WTC11 (cell line): ENCODE measurements at regions not wholly inside any gene's neighbourhood (a gene's known extent, or its start where the extent isn't known, plus 50 kb on each side); places are given as distances from the start of the nearest gene placed in this dataset.

ENCODE experiments used
- GRHL2 ChIP-seq: fragments of 250-450 bp; sonication (Bioruptor Pico); IDR thresholded peaks from 2 replicates; pipeline ENCODE4 v1.8.0; 2022; ENCODE audit warnings: mild to moderate bottlenecking, moderate library complexity; ENCODE audit not compliant: insufficient replicate concordance, severe bottlenecking
- JUN ChIP-seq: sonication (generic); formaldehyde crosslinking; IDR thresholded peaks from 2 replicates; pipeline ENCODE4 v1.8.0; 2023; ENCODE audit warnings: mild to moderate bottlenecking, missing genetic modification reagents
- NFATC4 ChIP-seq: fragments of 250-450 bp; sonication (Bioruptor Pico); IDR thresholded peaks from 2 replicates; pipeline ENCODE4 v1.9.0; 2021; ENCODE audit warnings: mild to moderate bottlenecking
- NFYB ChIP-seq: sonication (generic); formaldehyde crosslinking; conservative IDR thresholded peaks from 2 replicates; pipeline ENCODE4 v1.8.0; 2022; ENCODE audit warnings: low read depth, missing genetic modification reagents
- NR3C1 ChIP-seq: sonication (generic); formaldehyde crosslinking; conservative IDR thresholded peaks from 2 replicates; pipeline ENCODE4 v1.8.1; 2023; ENCODE audit warnings: low read depth, mild to moderate bottlenecking, missing genetic modification reagents
- TF ChIP-seq, protein P1 (sequence below): fragments of 200-600 bp; IDR thresholded peaks from 2 replicates; pipeline ENCODE4 v1.8.0; 2022; ENCODE audit warnings: antibody characterized with exemption

DNA sequence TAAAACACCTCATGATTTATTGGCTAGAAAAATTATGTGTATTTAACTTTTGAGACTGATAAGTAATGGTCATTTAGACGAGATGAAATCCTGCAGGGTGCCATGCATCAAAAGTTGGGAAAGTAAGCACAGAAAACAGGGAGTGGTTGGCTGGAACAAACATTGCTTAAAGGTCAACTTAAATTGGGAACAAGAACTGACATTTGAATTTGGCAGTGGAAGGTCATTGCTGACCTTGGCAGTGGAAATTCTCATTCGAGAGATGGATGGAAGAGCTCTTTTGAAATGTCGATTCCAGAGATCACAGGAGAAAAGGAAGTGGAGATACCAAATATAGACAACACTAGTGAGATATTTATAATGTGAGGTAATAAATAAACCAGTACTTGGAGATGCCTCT, 572.8 kb downstream of the TRAM1L1 start:
- TF ChIP-seq GRHL2 (CRISPR knock-in tag) (no peak), NFATC4 (CRISPR knock-in tag) (no peak), JUN (CRISPR knock-in tag) (no peak), NFYB (CRISPR knock-in tag) (no peak), NR3C1 (CRISPR knock-in tag) (no peak)
- TF ChIP-seq, protein P1, sequence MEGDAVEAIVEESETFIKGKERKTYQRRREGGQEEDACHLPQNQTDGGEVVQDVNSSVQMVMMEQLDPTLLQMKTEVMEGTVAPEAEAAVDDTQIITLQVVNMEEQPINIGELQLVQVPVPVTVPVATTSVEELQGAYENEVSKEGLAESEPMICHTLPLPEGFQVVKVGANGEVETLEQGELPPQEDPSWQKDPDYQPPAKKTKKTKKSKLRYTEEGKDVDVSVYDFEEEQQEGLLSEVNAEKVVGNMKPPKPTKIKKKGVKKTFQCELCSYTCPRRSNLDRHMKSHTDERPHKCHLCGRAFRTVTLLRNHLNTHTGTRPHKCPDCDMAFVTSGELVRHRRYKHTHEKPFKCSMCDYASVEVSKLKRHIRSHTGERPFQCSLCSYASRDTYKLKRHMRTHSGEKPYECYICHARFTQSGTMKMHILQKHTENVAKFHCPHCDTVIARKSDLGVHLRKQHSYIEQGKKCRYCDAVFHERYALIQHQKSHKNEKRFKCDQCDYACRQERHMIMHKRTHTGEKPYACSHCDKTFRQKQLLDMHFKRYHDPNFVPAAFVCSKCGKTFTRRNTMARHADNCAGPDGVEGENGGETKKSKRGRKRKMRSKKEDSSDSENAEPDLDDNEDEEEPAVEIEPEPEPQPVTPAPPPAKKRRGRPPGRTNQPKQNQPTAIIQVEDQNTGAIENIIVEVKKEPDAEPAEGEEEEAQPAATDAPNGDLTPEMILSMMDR: no peak
